Endothelial cell of umbilical vein (primary cell): ENCODE measurements at regions not wholly inside any gene's neighbourhood (a gene's known extent, or its start where the extent isn't known, plus 50 kb on each side); places are given as distances from the start of the nearest gene placed in this dataset.

Source experiments
- BruUV-seq: library from RNA; stranded (reverse); fragments of 400-500 nt; replicated peaks from 2 replicates; lab custom pipeline; 2021; lab: Mats Ljungman, UMichigan
- CTCF ChIA-PET: fragments of 300-600, 350-600 bp; sonication (Branson Sonifier 250); formaldehyde crosslinking; loops from one replicate; lab custom pipeline; 2021; ENCODE audit warnings: antibody characterized with exemption, inconsistent platforms; lab: Charles Lee
- POLR2A ChIA-PET: fragments of 300-600, 350-600 bp; sonication (Branson Sonifier 250); formaldehyde crosslinking; loops from one replicate; lab custom pipeline; 2021; ENCODE audit warnings: antibody characterized with exemption, inconsistent platforms; lab: Charles Lee
- DNase-seq: peaks from one replicate; pipeline ENCODE4 v3.0.0-alpha.2; 2011; ENCODE audit warnings: low read depth, low spot score
- FAIRE-seq: peaks from 2 replicates; lab custom pipeline; 2011; peaks lifted over from hg19 to GRCh38; lab: Jason Lieb, UNC
- H2AFZ ChIP-seq: 2 replicates; pipeline ENCODE4 v1.6.0; 2012; ENCODE audit warnings: low read depth, low read length, control low read depth, inconsistent platforms
- H3K27ac ChIP-seq: 2 replicates; pipeline ENCODE4 v1.5.1; 2011; ENCODE audit warnings: low read depth, mild to moderate bottlenecking, control low read depth, low read length, moderate library complexity; ENCODE audit not compliant: insufficient read depth
- H3K27me3 ChIP-seq, 2 experiments: 2 replicates each; pipeline versions ENCODE4 v1.6.0 to v1.6.1; 2011; ENCODE audit warnings: low read length in 2 of 2, mixed read lengths in 1 of 2; ENCODE audit not compliant: control insufficient read depth in 2 of 2, insufficient read depth in 2 of 2
- H3K36me3 ChIP-seq, 2 experiments: 2 replicates in 1 of 2; 3 replicates in 1 of 2; pipeline ENCODE4 v1.5.1; 2011; ENCODE audit warnings: low read length in 2 of 2, mild to moderate bottlenecking in 1 of 2, moderate library complexity in 1 of 2; ENCODE audit not compliant: control insufficient read depth in 2 of 2, insufficient read depth in 2 of 2; ENCODE audit errors: extremely low read depth in 1 of 2
- H3K4me1 ChIP-seq: 3 replicates; pipeline ENCODE4 v1.5.1; 2011; ENCODE audit warnings: mild to moderate bottlenecking, low read length; ENCODE audit not compliant: control insufficient read depth, insufficient read depth; ENCODE audit errors: extremely low read depth
- H3K4me2 ChIP-seq: 2 replicates; pipeline ENCODE4 v1.6.1; 2011; ENCODE audit warnings: low read length, control low read depth, mixed read lengths; ENCODE audit not compliant: insufficient read depth
- H3K4me3 ChIP-seq, 3 experiments: fragments of 200-600 bp in 1 of 3; sonication (generic), shearing (Covaris generic) in 1 of 3; replicated peaks in 1 of 3; 2 replicates each; pipeline ENCODE4 v1.5.1; 2011 to 2016; ENCODE audit warnings: control low read depth in 3 of 3, low read length in 3 of 3, mild to moderate bottlenecking in 2 of 3, inconsistent platforms in 1 of 3, low read depth in 1 of 3, moderate library complexity in 1 of 3; ENCODE audit not compliant: insufficient read depth in 1 of 3
- H3K79me2 ChIP-seq: 2 replicates; pipeline ENCODE4 v1.6.0; 2012; ENCODE audit warnings: low read length, inconsistent platforms; ENCODE audit not compliant: control insufficient read depth, insufficient read depth
- H3K9ac ChIP-seq: replicated peaks from 2 replicates; pipeline ENCODE3; 2011; ENCODE audit warnings: low read length, control low read depth; ENCODE audit not compliant: insufficient read depth; ENCODE audit errors: extremely low read depth
- H3K9me1 ChIP-seq: replicated peaks from 3 replicates; pipeline ENCODE4 v1.6.0; 2011; ENCODE audit warnings: mild to moderate bottlenecking, low read length; ENCODE audit not compliant: control insufficient read depth, insufficient read depth; ENCODE audit errors: extremely low read depth
- H3K9me3 ChIP-seq: replicated peaks from 2 replicates; pipeline ENCODE4 v1.5.1; 2012; ENCODE audit warnings: low read length, inconsistent platforms; ENCODE audit not compliant: control insufficient read depth, insufficient read depth
- H4K20me1 ChIP-seq: replicated peaks from 2 replicates; pipeline ENCODE3; 2011; ENCODE audit warnings: mild to moderate bottlenecking, low read length; ENCODE audit not compliant: control insufficient read depth, insufficient read depth; ENCODE audit errors: extremely low read depth
- EZH2 ChIP-seq: IDR thresholded peaks from 2 replicates; pipeline ENCODE4 v1.6.1; 2012; ENCODE audit warnings: borderline replicate concordance, low read depth, mild to moderate bottlenecking, moderate library complexity, low read length, inconsistent platforms; ENCODE audit not compliant: severe bottlenecking
- FOS ChIP-seq: IDR thresholded peaks from 2 replicates; pipeline ENCODE4 v1.6.1; 2011; ENCODE audit warnings: mild to moderate bottlenecking, low read length, moderate library complexity, borderline replicate concordance; ENCODE audit not compliant: insufficient read depth
- JUN ChIP-seq: IDR thresholded peaks from 2 replicates; pipeline ENCODE4 v1.6.1; 2011; ENCODE audit warnings: borderline replicate concordance, low read depth; ENCODE audit not compliant: insufficient read length, insufficient read depth
- POLR2A ChIP-seq: IDR thresholded peaks from 2 replicates; pipeline ENCODE4 v1.6.1; 2012; ENCODE audit warnings: low read depth, mild to moderate bottlenecking, control low read depth, low read length
- POLR2AphosphoS5 ChIP-seq: IDR thresholded peaks from 2 replicates; pipeline ENCODE4 v1.6.1; 2012; ENCODE audit warnings: low read depth, mild to moderate bottlenecking, control low read depth, low read length, moderate library complexity; ENCODE audit not compliant: insufficient read depth
- dilution Hi-C: fragments of 300-500 bp; cut with MboI; formaldehyde crosslinking; loops from one replicate; pipeline ENCODE4 v1.15.0; 2019; ENCODE audit warnings: low sequenced_read_pairs; ENCODE audit not compliant: extremely low pct_ligation_motif_present
- intact Hi-C: fragments of 100-400 bp; cut with micrococcal nuclease; formaldehyde crosslinking; loops from one replicate; pipeline ENCODE4 v1.10.0; 2022
- TF ChIP-seq, protein P1 (sequence below): IDR thresholded peaks from 2 replicates; pipeline ENCODE4 v1.6.1; 2011; ENCODE audit not compliant: insufficient read depth, insufficient read length

GRCh38 chr12:23041774-23042173 lies 416.8 kb downstream of the ETNK1 start:
- intact Hi-C loops, result no loop called here
- DNase-seq (no peak), FAIRE-seq (no peak)
- no peak overlapping the region for H3K4me2 ChIP-seq
- no peak overlapping the region for H3K9ac ChIP-seq
- dilution Hi-C loops, result no loop called here
- H3K9me3 ChIP-seq, result no peaks in the 10 kb centered on the region
- no peaks in the 10 kb centered on the region for H3K36me3 ChIP-seq
- BruUV-seq, result no TSS peak
- no peaks in the 10 kb centered on the region for H3K27me3 ChIP-seq
- H3K27ac ChIP-seq, result no peak overlapping the region
- peaks cover 2% of the 10 kb centered on the region for H3K9me1 ChIP-seq
- H4K20me1 ChIP-seq, result no peaks in the 10 kb centered on the region
- H3K4me1 ChIP-seq, result no peaks in the 10 kb centered on the region
- ChIA-PET POLR2A (no interaction called here), CTCF (no interaction called here)
- TF ChIP-seq POLR2A (no peak), POLR2AphosphoS5 (no peak), FOS (no peak), EZH2 (no peak), JUN (no peak)
- TF ChIP-seq, protein P1, sequence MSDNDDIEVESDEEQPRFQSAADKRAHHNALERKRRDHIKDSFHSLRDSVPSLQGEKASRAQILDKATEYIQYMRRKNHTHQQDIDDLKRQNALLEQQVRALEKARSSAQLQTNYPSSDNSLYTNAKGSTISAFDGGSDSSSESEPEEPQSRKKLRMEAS, result no peak
- no peak overlapping the region for H3K4me3 ChIP-seq
- H3K79me2 ChIP-seq, result no peaks in the 10 kb centered on the region
- no peak overlapping the region for H2AFZ ChIP-seq

DNA sequence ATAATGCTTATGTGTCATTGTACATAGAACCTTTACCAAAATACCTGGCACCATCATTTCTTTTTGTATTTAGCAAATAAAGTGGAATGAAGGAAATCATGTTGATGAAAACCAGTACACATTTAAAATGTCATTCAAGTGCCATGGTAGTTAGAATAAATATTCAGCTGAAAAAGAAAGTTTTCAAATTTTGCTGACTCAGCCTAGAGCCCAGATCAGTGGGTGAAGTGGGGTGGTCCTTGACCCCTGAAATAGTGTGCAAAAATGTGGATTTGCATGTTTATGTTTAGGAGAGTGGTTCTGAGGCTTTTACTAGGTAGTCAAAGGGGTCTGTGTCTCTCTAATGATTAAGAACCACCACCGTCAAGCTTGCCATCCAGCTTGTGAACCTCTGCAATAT lies 418.7 kb downstream of the ETNK1 start:
- Histone ChIP-seq H3K36me3 (no peaks in the 10 kb centered on the region), H3K27me3 (no peaks in the 10 kb centered on the region), H3K4me2 (no peak overlapping the region), H3K9me1 (peaks cover 2% of the 10 kb centered on the region), H3K4me3 (no peak overlapping the region), H3K27ac (no peak overlapping the region), H3K79me2 (no peaks in the 10 kb centered on the region), H3K9me3 (no peaks in the 10 kb centered on the region), H2AFZ (no peak overlapping the region), H4K20me1 (no peaks in the 10 kb centered on the region), H3K4me1 (no peaks in the 10 kb centered on the region), H3K9ac (no peak overlapping the region)
- no peak for TF ChIP-seq JUN
- TF ChIP-seq EZH2, result no peak
- intact Hi-C loops (no loop called here), dilution Hi-C loops (no loop called here)
- no TSS peak for BruUV-seq
- POLR2A ChIA-PET, result no interaction called here
- FAIRE-seq (no peak), DNase-seq (no peak)
- CTCF ChIA-PET, result no interaction called here
